ENCODE measurements at regions not wholly inside any gene's neighbourhood (a gene's known extent, or its start where the extent isn't known, plus 50 kb on each side); places are given as distances from the start of the nearest gene placed in this dataset.
"Not testable (repeated sequence)": the region's sequence is repeated elsewhere in the genome, so short reads cannot be mapped to it uniquely, and the experiment has no call there.

GRCh38 chr2:132318481-132318880, 98.1 kb upstream of the GPR39 start:
- DNase-seq (ENCODE audit: low read depth in 2 of 2) = not testable (repeated sequence)

GRCh38 chr2:132324005-132324404, 92.6 kb upstream of the GPR39 start:
- DNase-seq (ENCODE audit: low read depth in 2 of 2) = not testable (repeated sequence)

DNA sequence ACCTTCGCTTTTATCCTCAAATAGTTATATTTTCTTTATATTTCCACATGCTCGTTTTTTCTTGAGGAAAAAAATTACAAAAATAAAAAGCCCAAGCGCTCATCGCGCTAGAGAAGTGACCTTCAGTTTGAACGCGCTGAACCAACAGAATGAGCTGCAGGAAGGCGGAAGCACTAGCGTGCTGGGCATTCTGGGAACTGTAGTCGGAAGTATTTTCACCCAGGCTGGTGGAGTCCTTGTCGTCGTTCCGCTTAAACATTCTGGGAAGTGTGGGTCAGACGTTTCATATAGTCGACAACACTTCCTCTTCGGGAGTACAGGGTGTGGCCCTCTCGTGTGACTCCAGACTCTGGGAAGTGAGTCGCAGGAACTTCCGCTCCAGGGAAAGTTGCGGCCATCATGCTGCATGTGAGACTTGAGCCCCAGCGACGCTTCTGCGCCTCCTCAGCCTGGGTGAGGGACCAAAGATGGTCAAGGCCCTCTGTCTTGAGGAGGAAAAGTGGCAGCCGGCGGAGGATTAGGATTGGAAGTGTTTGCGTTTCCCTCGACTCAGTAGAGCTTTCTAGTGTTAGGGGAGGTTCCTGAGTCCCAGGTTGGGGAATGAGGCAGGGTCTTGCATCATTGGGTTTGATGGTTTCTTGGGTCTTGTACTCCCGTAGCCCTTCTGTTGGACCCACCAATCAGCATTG, 84.1 kb upstream of the GPR39 start:
- not testable (repeated sequence) for DNase-seq (ENCODE audit: low read depth in 2 of 2)

- not testable (repeated sequence) for DNase-seq (ENCODE audit: low read depth in 2 of 2)
Measured at GRCh38 chr2:132337135-132337534, 79.5 kb upstream of the GPR39 start.

- not testable (repeated sequence) for DNase-seq (ENCODE audit: low read depth in 2 of 2)
Measured at GRCh38 chr2:132337844-132338243, 78.8 kb upstream of the GPR39 start.

DNA sequence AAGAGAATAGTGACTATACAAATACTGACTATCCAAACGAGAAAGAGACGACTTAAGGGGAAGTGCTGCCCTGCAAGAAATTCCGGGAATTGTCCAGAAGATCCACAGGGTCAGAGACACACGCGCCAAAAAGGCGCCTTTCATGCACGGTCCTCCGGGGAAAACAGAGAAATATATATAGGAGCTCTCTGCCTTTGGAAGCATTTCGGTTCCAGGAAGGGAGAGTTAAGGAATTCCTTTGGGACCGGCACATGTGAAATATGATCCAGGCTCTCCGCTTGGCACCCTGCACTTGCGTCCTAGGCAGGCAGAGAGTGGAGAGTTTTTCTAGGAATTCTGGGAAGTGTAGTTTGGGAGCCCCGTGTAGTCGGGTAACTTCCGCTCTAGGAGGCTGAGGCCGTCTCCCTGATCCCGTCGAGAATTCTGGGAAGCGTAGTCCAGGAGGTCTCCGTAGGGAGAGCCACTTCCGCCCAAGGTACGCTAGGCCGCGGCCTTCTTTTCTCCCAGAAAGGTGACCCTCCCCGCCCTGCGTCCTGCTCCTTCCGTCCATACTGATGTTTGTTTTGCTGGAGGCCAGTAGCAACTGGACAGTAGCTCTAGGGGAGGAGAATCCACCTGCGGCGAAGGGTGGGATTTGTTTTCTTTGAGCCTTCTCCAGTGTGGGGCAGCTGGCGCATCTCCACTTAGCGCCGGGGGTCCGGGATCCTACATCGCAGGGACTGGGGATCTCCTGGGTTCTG, 69.4 kb upstream of the GPR39 start:
- DNase-seq (ENCODE audit: low read depth in 2 of 2) = not testable (repeated sequence)

- not testable (repeated sequence) for DNase-seq (ENCODE audit: low read depth in 2 of 2)
Measured at GRCh38 chr2:132349092-132349687, 67.4 kb upstream of the GPR39 start.

GRCh38 chr2:132351668-132352067, 64.9 kb upstream of the GPR39 start:
- DNase-seq (ENCODE audit: low read depth in 2 of 2) = not testable (repeated sequence)

DNA sequence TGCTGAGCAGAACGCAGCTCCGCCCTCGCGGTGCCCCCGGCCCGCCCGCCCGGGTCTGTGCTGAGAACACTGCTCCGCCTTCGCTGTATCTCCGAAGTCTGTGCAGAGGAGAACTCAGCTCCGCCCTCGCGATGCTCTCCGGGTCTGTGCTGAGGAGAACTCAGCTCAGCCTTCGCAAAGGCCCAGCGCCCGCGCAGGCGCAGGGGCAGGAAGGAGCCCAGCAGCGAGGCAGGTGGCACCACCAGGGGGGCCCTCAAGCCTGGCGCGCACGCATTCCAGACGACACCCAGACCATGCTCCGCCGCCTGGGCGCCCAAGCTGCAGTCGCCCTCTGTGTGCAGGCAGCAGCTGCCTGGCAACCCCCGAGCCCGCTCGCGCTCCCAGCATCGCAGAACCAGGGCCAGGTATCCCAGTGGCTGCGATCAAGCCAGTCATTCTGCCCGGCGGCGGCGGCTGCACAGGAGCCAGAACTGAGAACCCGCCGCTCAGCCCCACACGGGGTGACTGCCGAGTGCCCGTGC, 64.1 kb upstream of the GPR39 start:
- not testable (repeated sequence) for DNase-seq (ENCODE audit: low read depth in 2 of 2)

DNA sequence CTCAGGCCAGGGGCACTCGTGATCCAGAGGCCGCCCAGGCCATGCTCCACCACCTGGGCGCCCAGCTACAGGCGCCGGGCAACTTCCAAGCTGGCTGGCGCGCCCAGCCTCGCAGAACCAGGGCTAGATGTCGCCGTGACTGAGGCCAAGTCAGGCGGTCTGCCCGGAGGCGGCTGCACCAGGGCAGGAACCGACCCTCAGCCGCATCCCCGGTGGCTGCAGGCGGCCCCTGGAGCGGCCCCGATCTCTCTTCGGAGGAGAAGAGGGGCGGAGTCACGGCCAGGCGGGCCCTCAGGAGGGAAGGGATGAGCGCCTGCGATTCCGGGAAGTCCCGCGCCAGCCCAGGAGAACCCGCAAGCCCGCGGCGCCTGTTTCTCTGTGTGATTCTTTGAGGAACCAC, 63.2 kb upstream of the GPR39 start:
- DNase-seq (ENCODE audit: low read depth in 2 of 2) = not testable (repeated sequence)

DNA sequence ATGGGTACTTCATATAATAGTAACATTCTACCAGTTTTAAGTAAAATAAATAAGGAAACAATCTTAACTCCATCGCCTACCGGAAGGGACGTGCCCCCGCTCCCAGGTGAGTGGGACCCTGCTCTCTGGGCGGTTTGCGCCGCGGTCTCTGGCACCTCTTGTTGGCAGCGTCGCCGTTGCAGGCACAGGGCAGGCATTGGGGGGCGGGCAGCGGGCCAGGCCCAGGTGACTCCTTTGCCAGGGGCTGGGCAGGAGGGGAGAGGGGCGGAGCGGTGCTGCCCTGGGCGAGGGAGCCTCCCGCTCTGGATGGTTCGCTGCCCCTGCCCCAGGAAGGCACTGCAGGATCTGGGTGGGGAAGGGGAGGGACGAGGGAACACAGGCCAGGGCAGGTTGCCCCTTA, 55.6 kb upstream of the GPR39 start:
- DNase-seq (ENCODE audit: low read depth in 2 of 2) = not testable (repeated sequence)

DNA sequence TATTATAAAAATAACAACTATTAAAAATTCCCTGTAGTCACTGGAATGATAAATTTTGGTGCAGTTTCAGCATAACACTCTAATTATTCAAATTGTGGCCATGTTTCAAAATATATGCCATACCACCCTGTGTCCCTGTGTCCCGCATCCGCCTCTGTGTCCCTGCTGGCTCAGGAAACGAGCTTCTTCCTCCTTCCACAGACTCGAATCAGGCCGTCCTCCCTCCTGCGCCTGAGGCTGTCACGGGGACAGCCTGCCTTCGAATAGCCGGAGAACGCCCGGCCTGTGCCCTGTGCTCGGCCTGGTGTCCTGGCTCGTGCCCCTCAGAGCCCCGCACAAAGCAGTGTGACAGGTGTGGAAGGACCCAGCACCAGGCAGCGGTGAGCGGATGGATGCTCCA, 55.1 kb upstream of the GPR39 start:
- DNase-seq (ENCODE audit: low read depth in 2 of 2) = not testable (repeated sequence)

GRCh38 chr2:132363352-132363751, 53.3 kb upstream of the GPR39 start:
- not testable (repeated sequence) for DNase-seq (ENCODE audit: low read depth in 2 of 2)

- not testable (repeated sequence) for DNase-seq (ENCODE audit: low read depth in 2 of 2)
Measured at GRCh38 chr2:132365963-132366362, 50.6 kb upstream of the GPR39 start.

- no peak for DNase-seq (ENCODE audit: low read depth in 2 of 2)
Measured at GRCh38 chr2:132366421-132367180, 50.0 kb upstream of the GPR39 start.
